HCT116 (cell line): ENCODE measurements at regions not wholly inside any gene's neighbourhood (a gene's known extent, or its start where the extent isn't known, plus 50 kb on each side); places are given as distances from the start of the nearest gene placed in this dataset.
A peak's percentile ranks its signal among the peaks of the same experiment; 100 is the strongest.

ENCODE experiments used
- ATAC-seq: fragments of 200-7000 bp; cut with Tn5 transposase; 2 replicates; pipeline ENCODE4 v1.9.1; 2020; ENCODE audit warnings: mild to moderate bottlenecking, moderate library complexity
- BruUV-seq: library from RNA; stranded (reverse); fragments of 400-500 nt; replicated peaks from 2 replicates; lab custom pipeline; 2021; lab: Mats Ljungman, UMichigan
- CTCF ChIA-PET: fragments of 300-600 bp; sonication (Branson Sonifier 250); formaldehyde crosslinking; loops from one replicate; lab custom pipeline; 2021; ENCODE audit warnings: antibody characterized with exemption; lab: Charles Lee
- POLR2A ChIA-PET: fragments of 300-600, 350-600 bp; sonication (Branson Sonifier 250); formaldehyde crosslinking; loops from one replicate; lab custom pipeline; 2021; ENCODE audit warnings: antibody characterized with exemption; lab: Charles Lee
- RAD21 ChIA-PET, 2 experiments: fragments of 300-600 bp; sonication (Branson Sonifier 250); formaldehyde crosslinking; loops; one replicate each; lab custom pipeline; 2023; ENCODE audit warnings: low total read pairs in 2 of 2; ENCODE audit not compliant: uncharacterized antibody in 2 of 2, unreplicated experiment in 2 of 2, low non-redundant PET in 1 of 2; lab: Charles Lee
- DNase-seq: peaks from one replicate; pipeline ENCODE4 v3.0.0-alpha.2; 2010; ENCODE audit warnings: low read depth, low spot score
- H2AFZ ChIP-seq: fragments of 200-600 bp; shearing (Covaris generic), sonication (generic); 2 replicates; pipeline ENCODE4 v1.6.1; 2017; ENCODE audit warnings: low read depth, mixed run types, mixed read lengths, antibody characterized with exemption, low read length; ENCODE audit not compliant: poor library complexity, severe bottlenecking
- H3K27ac ChIP-seq: 2 replicates; pipeline ENCODE4 v1.5.1; 2012; ENCODE audit warnings: low read depth, low read length
- H3K27me3 ChIP-seq: fragments of 200-600 bp; sonication (generic); 2 replicates; pipeline ENCODE4 v1.6.1; 2016; ENCODE audit warnings: mixed run types, low read length, mixed read lengths; ENCODE audit not compliant: insufficient read depth
- H3K36me3 ChIP-seq, 2 experiments: fragments of 200-500 bp in 1 of 2; fragments of 200-600 bp in 1 of 2; sonication (Bioruptor generic) in 1 of 2; sonication (generic) in 1 of 2; 2 replicates each; pipeline versions ENCODE4 v1.5.1 to v1.6.1; 2014 to 2016; ENCODE audit warnings: low read length in 2 of 2, inconsistent platforms in 1 of 2, mixed read lengths in 1 of 2, mixed run types in 1 of 2; ENCODE audit not compliant: insufficient read depth in 2 of 2, control insufficient read depth in 1 of 2
- H3K4me1 ChIP-seq, 2 experiments: fragments of 200-600 bp in 1 of 2; sonication (generic) in 1 of 2; 2 replicates each; pipeline versions ENCODE4 v1.5.1 to v1.6.1; 2012 to 2017; ENCODE audit warnings: low read length in 2 of 2, inconsistent platforms in 1 of 2, mild to moderate bottlenecking in 1 of 2, mixed read lengths in 1 of 2, mixed run types in 1 of 2, moderate library complexity in 1 of 2; ENCODE audit not compliant: insufficient read depth in 2 of 2, control insufficient read depth in 1 of 2
- H3K4me2 ChIP-seq: fragments of 200-600 bp; sonication (generic); 2 replicates; pipeline ENCODE4 v1.6.1; 2017; ENCODE audit warnings: mixed run types, low read length, mixed read lengths
- H3K4me3 ChIP-seq, 2 experiments: fragments of 200-600 bp in 1 of 2; sonication (generic) in 1 of 2; replicated peaks in 1 of 2; 2 replicates each; pipeline ENCODE4 v1.5.1; 2011 to 2016; ENCODE audit warnings: low read length in 2 of 2, control low read depth in 1 of 2, low read depth in 1 of 2, mild to moderate bottlenecking in 1 of 2, mixed read lengths in 1 of 2, mixed run types in 1 of 2
- H3K79me2 ChIP-seq: fragments of 200-600 bp; sonication (generic); 2 replicates; pipeline ENCODE4 v1.6.1; 2017; ENCODE audit warnings: mild to moderate bottlenecking, mixed run types, low read length, moderate library complexity, mixed read lengths; ENCODE audit not compliant: insufficient read depth
- H3K9ac ChIP-seq: fragments of 200-600 bp; sonication (generic); 2 replicates; pipeline ENCODE4 v1.6.1; 2016; ENCODE audit warnings: low read length, mixed read lengths
- H3K9me2 ChIP-seq: fragments of 200-600 bp; sonication (generic), shearing (Covaris generic); 2 replicates; pipeline ENCODE4 v1.6.1; 2017; ENCODE audit warnings: mixed run types, mild to moderate bottlenecking, moderate library complexity; ENCODE audit not compliant: insufficient read depth
- H3K9me3 ChIP-seq, 2 experiments: fragments of 200-500 bp in 1 of 2; fragments of 200-600 bp in 1 of 2; sonication (Bioruptor generic) in 1 of 2; sonication (generic) in 1 of 2; 2 replicates each; pipeline ENCODE4 v1.6.1; 2014 to 2017; ENCODE audit warnings: low read length in 2 of 2, mixed read lengths in 2 of 2, inconsistent platforms in 1 of 2, low read depth in 1 of 2, mild to moderate bottlenecking in 1 of 2, mixed run types in 1 of 2, moderate library complexity in 1 of 2; ENCODE audit not compliant: control insufficient read depth in 1 of 2, insufficient read depth in 1 of 2
- H4K20me1 ChIP-seq: fragments of 200-600 bp; sonication (generic), shearing (Covaris generic); 2 replicates; pipeline ENCODE4 v1.6.1; 2017; ENCODE audit warnings: mixed run types, mild to moderate bottlenecking, moderate library complexity; ENCODE audit not compliant: insufficient read depth
- CBX3 ChIP-seq: IDR thresholded peaks from 2 replicates; pipeline ENCODE4 v1.6.1; 2012; ENCODE audit warnings: low read depth
- CEBPB ChIP-seq: IDR thresholded peaks from 2 replicates; pipeline ENCODE4 v1.6.1; 2012; ENCODE audit warnings: low read depth
- EGR1 ChIP-seq: IDR thresholded peaks from 2 replicates; pipeline ENCODE4 v1.6.1; 2012; ENCODE audit warnings: low read depth
- ELF1 ChIP-seq: IDR thresholded peaks from 2 replicates; pipeline ENCODE4 v1.6.1; 2012; ENCODE audit warnings: low read depth, borderline replicate concordance
- EZH2 ChIP-seq: fragments of 200-600 bp; sonication (generic); IDR thresholded peaks from 2 replicates; pipeline ENCODE4 v1.6.1; 2017; ENCODE audit warnings: antibody characterized with exemption, mixed run types
- EZH2phosphoT487 ChIP-seq: fragments of 200-600 bp; IDR thresholded peaks from 2 replicates; pipeline ENCODE4 v1.6.1; 2018; ENCODE audit warnings: antibody characterized with exemption, borderline replicate concordance
- FOSL1 ChIP-seq: IDR thresholded peaks from 2 replicates; pipeline ENCODE4 v1.6.1; 2012; ENCODE audit warnings: low read depth
- JUND ChIP-seq: IDR thresholded peaks from 2 replicates; pipeline ENCODE4 v1.6.1; 2012
- POLR2A ChIP-seq: IDR thresholded peaks from 2 replicates; pipeline ENCODE4 v1.7.0; 2011; ENCODE audit warnings: borderline replicate concordance; ENCODE audit not compliant: insufficient read depth, insufficient read length; ENCODE audit errors: extremely low read depth
- POLR2AphosphoS5 ChIP-seq: IDR thresholded peaks from 2 replicates; pipeline ENCODE4 v1.6.1; 2011; ENCODE audit warnings: mild to moderate bottlenecking, low read depth, low read length, moderate library complexity
- RAD21 ChIP-seq: IDR thresholded peaks from 2 replicates; pipeline ENCODE4 v1.6.1; 2012; ENCODE audit warnings: low read depth, mild to moderate bottlenecking
- SIN3A ChIP-seq: IDR thresholded peaks from 2 replicates; pipeline ENCODE4 v1.6.1; 2012; ENCODE audit warnings: low read depth
- SP1 ChIP-seq: IDR thresholded peaks from 2 replicates; pipeline ENCODE4 v1.6.1; 2012; ENCODE audit warnings: low read depth
- SRF ChIP-seq: IDR thresholded peaks from 2 replicates; pipeline ENCODE4 v1.6.1; 2012; ENCODE audit warnings: low read depth
- TCF7L2 ChIP-seq: IDR thresholded peaks from 2 replicates; pipeline ENCODE4 v1.7.0; 2011; ENCODE audit warnings: borderline replicate concordance, inconsistent platforms; ENCODE audit not compliant: insufficient read depth, insufficient read length; ENCODE audit errors: extremely low read depth
- YY1 ChIP-seq: IDR thresholded peaks from 2 replicates; pipeline ENCODE4 v1.6.1; 2011; ENCODE audit warnings: low read length, low read depth, moderate library complexity, mild to moderate bottlenecking; ENCODE audit not compliant: insufficient replicate concordance; ENCODE audit errors: extremely low read depth
- ZFX ChIP-seq: fragments of 450-650 bp; IDR thresholded peaks from 2 replicates; pipeline ENCODE4 v1.6.1; 2017
- intact Hi-C: fragments of 100-400 bp; cut with micrococcal nuclease; formaldehyde crosslinking; loops from 2 replicates; pipeline ENCODE4 v1.10.0; 2022
- TF ChIP-seq, protein P1 (sequence below): IDR thresholded peaks from 2 replicates; pipeline ENCODE4 v1.6.1; 2012
- TF ChIP-seq, protein P2 (sequence below): IDR thresholded peaks from 2 replicates; pipeline ENCODE4 v1.6.1; 2011; ENCODE audit warnings: mild to moderate bottlenecking, low read length, moderate library complexity; ENCODE audit not compliant: insufficient replicate concordance; ENCODE audit errors: extremely low read depth

DNA sequence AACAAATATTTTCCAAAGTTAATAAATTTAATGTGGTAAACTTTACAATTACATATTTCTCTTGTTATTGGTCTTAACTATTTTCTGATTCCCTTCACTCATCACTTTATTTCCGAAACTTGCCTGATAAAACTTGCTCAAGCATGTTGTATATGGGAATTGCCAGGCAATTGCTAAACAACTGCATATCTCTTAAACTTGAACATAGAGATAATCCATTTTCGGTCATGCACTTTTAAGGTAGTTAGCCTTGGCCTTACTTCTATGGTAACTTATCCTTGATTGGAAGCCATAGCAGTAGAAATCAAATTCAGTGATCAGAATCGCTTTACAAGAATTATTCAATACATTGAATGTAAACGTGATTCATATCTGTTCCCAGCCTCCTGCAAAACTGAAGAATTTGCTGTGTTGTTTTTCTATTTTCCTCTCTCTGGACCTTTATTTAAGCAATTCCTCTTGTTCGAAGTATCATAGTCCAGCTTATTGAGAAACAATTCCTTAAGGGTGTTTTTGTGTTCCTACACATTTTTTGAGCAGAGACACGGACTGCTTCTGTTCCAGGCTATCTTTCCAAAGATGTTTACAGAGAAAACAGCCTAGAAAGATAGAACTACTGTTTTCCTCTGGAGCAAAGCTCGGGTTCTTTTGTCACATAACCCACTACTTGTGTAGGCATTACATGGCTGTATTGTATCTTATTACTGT is 674.3 kb downstream of the IRS1 start:
- Histone ChIP-seq H3K36me3 (no peaks in the 10 kb centered on the region; a peak in 1 of 4 replicates), H3K4me1 (peaks cover 57 to 86% of the 10 kb centered on the region in 2 experiments), H3K4me3 (no peak overlapping the region), H3K9me3 (no peaks in the 10 kb centered on the region), H2AFZ (no peak overlapping the region), H3K27ac (peak overlapping the region; percentile 95), H4K20me1 (no peaks in the 10 kb centered on the region), H3K27me3 (no peaks in the 10 kb centered on the region), H3K9ac (peak overlapping the region; percentile 71), H3K4me2 (peak overlapping the region; percentile 40), H3K79me2 (peaks cover 24% of the 10 kb centered on the region), H3K9me2 (no peaks in the 10 kb centered on the region)
- intact Hi-C loops = loop anchor here (10.0 kb wide), 1 partner anchor 979 kb away; no protein-coding TSS in a partner anchor
- no peak for DNase-seq
- RAD21 ChIA-PET = no interaction called here
- POLR2A ChIA-PET = no interaction called here
- TF ChIP-seq EGR1 = no peak
- TF ChIP-seq CEBPB = peak; percentile 30; the same call in 1 of the 2 replicates
- TF ChIP-seq FOSL1 = 0 out of 2 replicates have a peak, but pooled peaks have one; percentile 5
- no peak for ATAC-seq
- TSS peak; percentile 91 for BruUV-seq
- CTCF ChIA-PET = interaction anchor here (1.1 kb wide), 1 partner anchor 90 kb away, joined by 3 read pairs; no protein-coding TSS in a partner anchor

DNA sequence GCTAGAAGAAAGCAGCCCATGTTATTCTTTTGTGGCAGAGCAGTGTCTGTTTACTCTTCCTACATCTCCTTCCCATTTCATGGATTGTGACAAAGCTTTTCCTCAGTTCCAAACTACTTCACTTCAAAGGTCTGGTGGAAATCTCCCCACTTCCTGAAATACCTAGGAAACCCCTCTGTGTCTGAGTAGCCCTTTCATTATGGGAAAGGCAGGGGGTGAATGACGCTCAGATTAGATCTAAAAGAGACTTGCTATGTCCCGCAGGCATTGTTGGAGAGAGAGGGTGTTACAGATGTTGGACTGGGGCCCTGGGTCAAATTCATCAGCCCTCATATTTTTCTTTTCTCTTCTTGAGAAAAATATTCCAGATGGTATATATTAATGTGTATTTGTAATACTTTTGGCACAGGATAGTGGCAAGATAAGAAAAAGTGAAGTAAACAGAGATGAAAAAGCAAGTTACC is 675.0 kb downstream of the IRS1 start:
- H3K36me3 ChIP-seq = no peaks in the 10 kb centered on the region; a peak in 1 of 4 replicates
- BruUV-seq = no TSS peak
- TF ChIP-seq ELF1 (peak; percentile 49; the same call in 1 of the 2 replicates), POLR2AphosphoS5 (peak; percentile 64), YY1 (peak; percentile 66), FOSL1 (peak; percentile 66), EZH2phosphoT487 (no peak), CEBPB (peak; percentile 87), SRF (peak; percentile 56), JUND (peak; percentile 83), TCF7L2 (peak; percentile 97), POLR2A (peak; percentile 6), SP1 (peak; percentile 98), SIN3A (no peak; the same call in 1 of the 2 replicates), ZFX (no peak), EZH2 (no peak), CBX3 (peak; percentile 80), RAD21 (peak; percentile 37; the same call in 1 of the 2 replicates), EGR1 (no peak)
- TF ChIP-seq, protein P1, sequence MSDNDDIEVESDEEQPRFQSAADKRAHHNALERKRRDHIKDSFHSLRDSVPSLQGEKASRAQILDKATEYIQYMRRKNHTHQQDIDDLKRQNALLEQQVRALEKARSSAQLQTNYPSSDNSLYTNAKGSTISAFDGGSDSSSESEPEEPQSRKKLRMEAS = no peak; the same call in 1 of the 2 replicates
- TF ChIP-seq, protein P2, sequence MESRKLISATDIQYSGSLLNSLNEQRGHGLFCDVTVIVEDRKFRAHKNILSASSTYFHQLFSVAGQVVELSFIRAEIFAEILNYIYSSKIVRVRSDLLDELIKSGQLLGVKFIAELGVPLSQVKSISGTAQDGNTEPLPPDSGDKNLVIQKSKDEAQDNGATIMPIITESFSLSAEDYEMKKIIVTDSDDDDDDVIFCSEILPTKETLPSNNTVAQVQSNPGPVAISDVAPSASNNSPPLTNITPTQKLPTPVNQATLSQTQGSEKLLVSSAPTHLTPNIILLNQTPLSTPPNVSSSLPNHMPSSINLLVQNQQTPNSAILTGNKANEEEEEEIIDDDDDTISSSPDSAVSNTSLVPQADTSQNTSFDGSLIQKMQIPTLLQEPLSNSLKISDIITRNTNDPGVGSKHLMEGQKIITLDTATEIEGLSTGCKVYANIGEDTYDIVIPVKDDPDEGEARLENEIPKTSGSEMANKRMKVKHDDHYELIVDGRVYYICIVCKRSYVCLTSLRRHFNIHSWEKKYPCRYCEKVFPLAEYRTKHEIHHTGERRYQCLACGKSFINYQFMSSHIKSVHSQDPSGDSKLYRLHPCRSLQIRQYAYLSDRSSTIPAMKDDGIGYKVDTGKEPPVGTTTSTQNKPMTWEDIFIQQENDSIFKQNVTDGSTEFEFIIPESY = no peak
- peak overlapping the region; percentile 40 for H3K4me2 ChIP-seq
- ATAC-seq (peak; percentile 88), DNase-seq (peak; percentile 90)
- intact Hi-C loops = loop anchor here (10.0 kb wide), 1 partner anchor 980 kb away; no protein-coding TSS in a partner anchor
- no peak overlapping the region for H3K4me3 ChIP-seq
- CTCF ChIA-PET = no interaction called here
- peak overlapping the region; percentile 71 for H3K9ac ChIP-seq
- no peaks in the 10 kb centered on the region for H3K9me3 ChIP-seq
- RAD21 ChIA-PET = no interaction called here
- peak overlapping the region; percentile 95 for H3K27ac ChIP-seq
- POLR2A ChIA-PET = no interaction called here
- H3K9me2 ChIP-seq = no peaks in the 10 kb centered on the region
- no peak overlapping the region for H2AFZ ChIP-seq
- no peaks in the 10 kb centered on the region for H3K27me3 ChIP-seq
- no peaks in the 10 kb centered on the region for H4K20me1 ChIP-seq
- H3K4me1 ChIP-seq = peaks cover 61 to 88% of the 10 kb centered on the region in 2 experiments
- H3K79me2 ChIP-seq = peaks cover 24% of the 10 kb centered on the region
